PC-3 (cell line): ENCODE measurements at regions not wholly inside any gene's neighbourhood (a gene's known extent, or its start where the extent isn't known, plus 50 kb on each side); places are given as distances from the start of the nearest gene placed in this dataset.
A peak's percentile ranks its signal among the peaks of the same experiment; 100 is the strongest.

Experiments used
- ATAC-seq: fragments of 200-7000 bp; cut with Tn5 transposase; 2 replicates; pipeline ENCODE4 v1.9.1; 2020; ENCODE audit warnings: mild to moderate bottlenecking, moderate library complexity
- BruUV-seq: library from RNA; stranded (reverse); fragments of 400-500 nt; replicated peaks from 2 replicates; lab custom pipeline; 2021; lab: Mats Ljungman, UMichigan
- CTCF ChIA-PET: fragments of 300-600 bp; sonication (Branson Sonifier 250); formaldehyde crosslinking; loops from one replicate; lab custom pipeline; 2022; ENCODE audit warnings: antibody characterized with exemption; lab: Charles Lee
- POLR2A ChIA-PET: fragments of 300-600 bp; sonication (Branson Sonifier 250); formaldehyde crosslinking; loops from one replicate; lab custom pipeline; 2022; ENCODE audit warnings: antibody characterized with exemption; ENCODE audit not compliant: unreplicated experiment; lab: Charles Lee
- DNase-seq: peaks from one replicate; pipeline ENCODE4 v3.0.0-alpha.2; 2015
- H2AFZ ChIP-seq: fragments of 300-600 bp; sonication (generic); 2 replicates; pipeline ENCODE4 v1.6.0; 2016; ENCODE audit warnings: antibody characterized with exemption, low read length
- H3F3A ChIP-seq: fragments of 300-600 bp; sonication (generic); one replicate; pipeline ENCODE4 v1.6.0; 2017; ENCODE audit warnings: antibody characterized with exemption, low read length, control low read depth, mild to moderate bottlenecking; ENCODE audit not compliant: unreplicated experiment
- H3K27ac ChIP-seq: fragments of 300-600 bp; sonication (generic); 2 replicates; pipeline ENCODE4 v1.5.1; 2016; ENCODE audit warnings: mild to moderate bottlenecking, low read length
- H3K27me3 ChIP-seq: fragments of 300-600 bp; sonication (generic); 2 replicates; pipeline ENCODE4 v1.6.1; 2016; ENCODE audit warnings: low read length, mixed read lengths
- H3K36me3 ChIP-seq: fragments of 300-600 bp; sonication (generic); 2 replicates; pipeline ENCODE4 v1.6.1; 2016; ENCODE audit warnings: low read depth, mixed run types, low read length, mixed read lengths
- H3K4me1 ChIP-seq: fragments of 300-600 bp; sonication (generic); 2 replicates; pipeline ENCODE4 v1.5.1; 2016; ENCODE audit warnings: low read length; ENCODE audit not compliant: insufficient read depth
- H3K4me2 ChIP-seq: fragments of 300-600 bp; sonication (generic); 2 replicates; pipeline ENCODE4 v1.6.0; 2016; ENCODE audit warnings: low read length
- H3K4me3 ChIP-seq: fragments of 300-600 bp; sonication (generic); 2 replicates; pipeline ENCODE4 v1.5.1; 2016; ENCODE audit warnings: mild to moderate bottlenecking, low read length, mixed read lengths
- H3K79me2 ChIP-seq: fragments of 300-600 bp; sonication (generic); 2 replicates; pipeline ENCODE4 v1.6.1; 2017; ENCODE audit warnings: low read length, mixed read lengths
- H3K9ac ChIP-seq: fragments of 300-600 bp; sonication (generic); 2 replicates; pipeline ENCODE4 v1.6.0; 2016; ENCODE audit warnings: mild to moderate bottlenecking, low read length
- H3K9me2 ChIP-seq: fragments of 300-600 bp; sonication (generic); replicated peaks from 2 replicates; pipeline ENCODE4 v1.6.1; 2016; ENCODE audit warnings: mixed run types, low read length, mixed read lengths
- H3K9me3 ChIP-seq: fragments of 300-600 bp; sonication (generic); 2 replicates; pipeline ENCODE4 v1.6.1; 2016; ENCODE audit warnings: low read length, mixed read lengths
- H4K20me1 ChIP-seq: fragments of 300-600 bp; sonication (generic); 2 replicates; pipeline ENCODE4 v1.6.1; 2016; ENCODE audit warnings: low read length, mixed read lengths
- EZH2 ChIP-seq: fragments of 300-600 bp; sonication (generic); IDR thresholded peaks from one replicate; pipeline ENCODE4 v1.6.1; 2017; ENCODE audit warnings: antibody characterized with exemption, mild to moderate bottlenecking, low read length; ENCODE audit not compliant: unreplicated experiment
- EZH2phosphoT487 ChIP-seq: fragments of 300-600 bp; sonication (generic); IDR thresholded peaks from 2 replicates; pipeline ENCODE4 v1.6.1; 2018; ENCODE audit warnings: mild to moderate bottlenecking, antibody characterized with exemption, low read length, borderline replicate concordance
- intact Hi-C: fragments of 100-400 bp; cut with micrococcal nuclease; formaldehyde crosslinking; loops from 2 replicates; pipeline ENCODE4 v1.9.0; 2023
- TF ChIP-seq, protein P1 (sequence below): fragments of 300-600 bp; sonication (generic); conservative IDR thresholded peaks from 2 replicates; pipeline ENCODE4 v1.5.1; 2017; ENCODE audit warnings: antibody characterized with exemption, low read depth, mild to moderate bottlenecking, low read length

DNA sequence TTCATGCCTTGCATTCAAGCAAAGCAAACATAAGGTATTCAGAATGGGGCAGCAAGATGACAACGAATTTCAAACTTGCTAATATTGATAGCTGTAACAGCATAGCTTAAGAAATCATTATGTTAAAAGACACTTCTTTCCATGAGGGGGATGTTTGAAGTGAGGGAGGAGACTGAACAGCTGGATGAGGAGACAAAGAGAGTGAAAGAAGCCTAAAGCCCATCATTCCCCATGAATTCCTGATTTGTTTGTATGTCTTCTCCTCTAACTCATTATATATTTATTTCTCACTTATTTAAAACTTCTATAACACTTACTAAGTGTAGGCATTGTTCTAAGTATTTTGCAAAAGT is 125.2 kb upstream of the PBX1 start:
- Histone ChIP-seq H3K27me3 (peaks cover 20% of the 10 kb centered on the region), H3K9me3 (no peaks in the 10 kb centered on the region), H3K79me2 (no peaks in the 10 kb centered on the region), H3K27ac (no peak overlapping the region), H3K36me3 (no peaks in the 10 kb centered on the region), H2AFZ (no peak overlapping the region), H3F3A (no peaks in the 10 kb centered on the region), H3K9ac (no peak overlapping the region), H4K20me1 (no peaks in the 10 kb centered on the region), H3K9me2 (no peaks in the 10 kb centered on the region), H3K4me2 (no peak overlapping the region), H3K4me3 (no peak overlapping the region), H3K4me1 (no peaks in the 10 kb centered on the region)
- BruUV-seq = no TSS peak
- intact Hi-C loops = no loop called here
- ChIA-PET CTCF (no interaction called here), POLR2A (no interaction called here)
- ATAC-seq (no peak), DNase-seq (no peak)
- TF ChIP-seq EZH2 = no peak
- TF ChIP-seq, protein P1, sequence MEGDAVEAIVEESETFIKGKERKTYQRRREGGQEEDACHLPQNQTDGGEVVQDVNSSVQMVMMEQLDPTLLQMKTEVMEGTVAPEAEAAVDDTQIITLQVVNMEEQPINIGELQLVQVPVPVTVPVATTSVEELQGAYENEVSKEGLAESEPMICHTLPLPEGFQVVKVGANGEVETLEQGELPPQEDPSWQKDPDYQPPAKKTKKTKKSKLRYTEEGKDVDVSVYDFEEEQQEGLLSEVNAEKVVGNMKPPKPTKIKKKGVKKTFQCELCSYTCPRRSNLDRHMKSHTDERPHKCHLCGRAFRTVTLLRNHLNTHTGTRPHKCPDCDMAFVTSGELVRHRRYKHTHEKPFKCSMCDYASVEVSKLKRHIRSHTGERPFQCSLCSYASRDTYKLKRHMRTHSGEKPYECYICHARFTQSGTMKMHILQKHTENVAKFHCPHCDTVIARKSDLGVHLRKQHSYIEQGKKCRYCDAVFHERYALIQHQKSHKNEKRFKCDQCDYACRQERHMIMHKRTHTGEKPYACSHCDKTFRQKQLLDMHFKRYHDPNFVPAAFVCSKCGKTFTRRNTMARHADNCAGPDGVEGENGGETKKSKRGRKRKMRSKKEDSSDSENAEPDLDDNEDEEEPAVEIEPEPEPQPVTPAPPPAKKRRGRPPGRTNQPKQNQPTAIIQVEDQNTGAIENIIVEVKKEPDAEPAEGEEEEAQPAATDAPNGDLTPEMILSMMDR = no peak
- no peak for TF ChIP-seq EZH2phosphoT487

DNA sequence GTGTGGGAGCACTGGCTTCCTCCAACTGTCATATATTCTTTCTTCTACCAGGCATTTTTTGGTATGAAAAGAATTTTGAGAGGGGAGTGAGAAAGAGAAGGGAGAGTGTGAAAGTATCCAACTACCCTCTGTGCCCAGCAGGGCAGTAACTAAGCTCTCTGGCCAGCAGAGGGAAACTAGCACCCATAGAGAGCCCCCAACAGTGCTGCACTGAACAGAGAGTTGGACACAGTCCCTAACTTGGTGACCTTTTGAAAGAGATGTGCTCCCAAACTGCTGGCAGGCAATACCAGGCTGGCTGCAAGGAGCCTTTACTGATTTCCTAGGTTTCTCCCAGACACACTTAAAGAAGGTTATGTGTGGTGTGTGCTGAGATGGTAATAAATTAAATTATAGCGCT is 118.8 kb upstream of the PBX1 start:
- no peaks in the 10 kb centered on the region for H4K20me1 ChIP-seq
- no peak overlapping the region for H3K4me2 ChIP-seq
- no peak overlapping the region for H2AFZ ChIP-seq
- DNase-seq = peak; percentile 13
- intact Hi-C loops = no loop called here
- no peak overlapping the region for H3K27ac ChIP-seq
- H3K27me3 ChIP-seq = no peaks in the 10 kb centered on the region; the same call in 1 of the 2 replicates
- TF ChIP-seq, protein P1 = peak; percentile 51
- TF ChIP-seq EZH2phosphoT487 = no peak
- TF ChIP-seq EZH2 = no peak
- H3F3A ChIP-seq = no peaks in the 10 kb centered on the region
- H3K4me1 ChIP-seq = no peaks in the 10 kb centered on the region
- H3K4me3 ChIP-seq = no peak overlapping the region
- ATAC-seq = peak; percentile 68
- H3K9ac ChIP-seq = no peak overlapping the region
- CTCF ChIA-PET = interaction anchor here (0.5 kb wide), 2 partner anchors 15 to 120 kb away, joined by 3 read pairs; no protein-coding TSS in a partner anchor
- H3K9me3 ChIP-seq = no peaks in the 10 kb centered on the region
- no TSS peak for BruUV-seq
- H3K9me2 ChIP-seq = no peaks in the 10 kb centered on the region
- no peaks in the 10 kb centered on the region for H3K79me2 ChIP-seq
- H3K36me3 ChIP-seq = no peaks in the 10 kb centered on the region
- POLR2A ChIA-PET = no interaction called here

DNA sequence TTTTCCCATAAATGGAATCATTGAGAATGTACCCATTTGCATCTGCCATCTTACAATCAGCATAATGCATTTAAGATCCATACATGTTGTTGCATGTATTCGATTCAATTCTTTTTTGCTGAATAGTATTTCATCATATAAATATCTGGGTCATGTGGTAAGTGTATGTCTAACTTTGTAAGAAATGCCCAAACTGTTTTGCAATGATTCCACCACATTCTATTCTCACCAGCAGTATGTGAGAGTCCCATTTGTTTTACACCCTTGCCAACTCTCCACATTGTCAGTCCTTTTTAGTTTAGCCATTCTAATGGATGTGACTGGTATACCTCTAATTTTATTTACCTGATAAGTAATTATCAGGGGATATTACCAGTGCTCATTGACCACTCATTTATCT is 115.8 kb upstream of the PBX1 start:
- no TSS peak for BruUV-seq
- no peaks in the 10 kb centered on the region for H3K9me2 ChIP-seq
- H3K4me2 ChIP-seq = no peak overlapping the region
- no peaks in the 10 kb centered on the region for H3K9me3 ChIP-seq
- DNase-seq (no peak), ATAC-seq (no peak)
- intact Hi-C loops = no loop called here
- no peaks in the 10 kb centered on the region for H3K36me3 ChIP-seq
- H3K9ac ChIP-seq = no peak overlapping the region
- ChIA-PET CTCF (no interaction called here), POLR2A (no interaction called here)
- H3K4me3 ChIP-seq = no peak overlapping the region
- H4K20me1 ChIP-seq = no peaks in the 10 kb centered on the region
- no peak for TF ChIP-seq EZH2
- no peak for TF ChIP-seq EZH2phosphoT487
- TF ChIP-seq, protein P1 = no peak
- H2AFZ ChIP-seq = no peak overlapping the region
- no peaks in the 10 kb centered on the region for H3K79me2 ChIP-seq
- H3K27me3 ChIP-seq = peaks cover 6% of the 10 kb centered on the region
- no peak overlapping the region for H3K27ac ChIP-seq
- no peaks in the 10 kb centered on the region for H3K4me1 ChIP-seq
- no peaks in the 10 kb centered on the region for H3F3A ChIP-seq
